Stomach smooth muscle (tissue), 2 donors: ENCODE measurements at regions not wholly inside any gene's neighbourhood (a gene's known extent, or its start where the extent isn't known, plus 50 kb on each side); places are given as distances from the start of the nearest gene placed in this dataset.

Experiments used
- H3K27ac ChIP-seq: one replicate; pipeline ENCODE4 v1.7.0; 2013; ENCODE audit warnings: mild to moderate bottlenecking, low read length, inconsistent platforms
- H3K27me3 ChIP-seq, 2 donors: one replicate each; pipeline ENCODE4 v1.7.0; 2013; ENCODE audit warnings: low read length in 2 of 2; ENCODE audit not compliant: insufficient read depth in 2 of 2, control insufficient read depth in 1 of 2
- H3K36me3 ChIP-seq, 2 donors: one replicate each; pipeline ENCODE4 v1.7.0; 2013; ENCODE audit warnings: low read length in 2 of 2; ENCODE audit not compliant: control insufficient read depth in 2 of 2, insufficient read depth in 2 of 2
- H3K4me1 ChIP-seq: one replicate; pipeline ENCODE4 v1.7.0; 2013; ENCODE audit warnings: low read length; ENCODE audit not compliant: control insufficient read depth, insufficient read depth
- H3K4me3 ChIP-seq, 2 donors: one replicate each; pipeline ENCODE4 v1.7.0; 2013; ENCODE audit warnings: low read length in 2 of 2
- H3K9ac ChIP-seq, 2 donors: one replicate each; pipeline ENCODE4 v1.7.0; 2013; ENCODE audit warnings: low read length in 2 of 2, mild to moderate bottlenecking in 1 of 2
- H3K9me3 ChIP-seq, 2 donors: one replicate each; pipeline ENCODE4 v1.7.0; 2013; ENCODE audit warnings: low read length in 2 of 2; ENCODE audit not compliant: control insufficient read depth in 2 of 2
- donor health status: healthy.
- donor health status: Pancreatic carcinoma.

DNA sequence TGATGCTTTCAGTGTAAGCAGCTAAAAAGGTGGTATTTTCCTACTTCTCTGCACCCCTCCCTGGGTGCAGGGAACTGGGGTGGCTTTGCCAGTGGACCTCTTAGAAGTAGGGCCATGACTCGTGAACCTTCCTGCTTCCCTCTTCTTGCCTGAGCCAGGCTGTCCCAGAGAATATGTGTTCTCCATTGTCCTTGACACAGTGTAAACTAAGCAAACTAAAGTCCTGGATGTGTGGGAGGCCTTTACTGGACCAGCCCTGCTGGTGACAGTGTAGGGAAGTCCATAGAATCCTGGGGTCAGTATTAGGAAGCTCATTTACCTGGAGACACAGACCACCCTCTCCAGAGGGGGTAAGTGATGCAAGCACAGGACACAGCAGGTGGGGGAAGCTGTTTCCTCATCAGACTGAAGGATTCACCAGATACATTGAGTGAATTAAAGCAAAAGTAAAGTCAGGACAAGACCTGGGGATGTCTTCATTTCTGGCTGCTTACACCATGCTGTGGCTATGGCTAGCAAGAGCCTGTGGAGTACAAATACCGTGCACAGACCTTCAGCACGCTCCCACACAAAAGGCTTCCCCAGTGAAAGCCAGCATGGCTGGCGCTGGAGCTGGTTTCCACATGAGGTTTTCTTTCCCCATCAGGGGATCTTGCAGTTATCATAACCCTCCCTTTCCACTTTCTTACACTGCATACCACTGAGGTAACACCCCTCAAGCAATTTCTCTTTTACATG lies 64.8 kb upstream of the LPP start:
- Histone ChIP-seq H3K36me3 (no peaks in the 10 kb centered on the region), H3K27me3 (peaks cover 0 to 3% of the 10 kb centered on the region in 2 donors), H3K9ac (no peak overlapping the region), H3K4me1 (peaks cover 9% of the 10 kb centered on the region), H3K27ac (no peak overlapping the region), H3K4me3 (no peak overlapping the region), H3K9me3 (peaks cover 0 to 2% of the 10 kb centered on the region in 2 donors)

DNA sequence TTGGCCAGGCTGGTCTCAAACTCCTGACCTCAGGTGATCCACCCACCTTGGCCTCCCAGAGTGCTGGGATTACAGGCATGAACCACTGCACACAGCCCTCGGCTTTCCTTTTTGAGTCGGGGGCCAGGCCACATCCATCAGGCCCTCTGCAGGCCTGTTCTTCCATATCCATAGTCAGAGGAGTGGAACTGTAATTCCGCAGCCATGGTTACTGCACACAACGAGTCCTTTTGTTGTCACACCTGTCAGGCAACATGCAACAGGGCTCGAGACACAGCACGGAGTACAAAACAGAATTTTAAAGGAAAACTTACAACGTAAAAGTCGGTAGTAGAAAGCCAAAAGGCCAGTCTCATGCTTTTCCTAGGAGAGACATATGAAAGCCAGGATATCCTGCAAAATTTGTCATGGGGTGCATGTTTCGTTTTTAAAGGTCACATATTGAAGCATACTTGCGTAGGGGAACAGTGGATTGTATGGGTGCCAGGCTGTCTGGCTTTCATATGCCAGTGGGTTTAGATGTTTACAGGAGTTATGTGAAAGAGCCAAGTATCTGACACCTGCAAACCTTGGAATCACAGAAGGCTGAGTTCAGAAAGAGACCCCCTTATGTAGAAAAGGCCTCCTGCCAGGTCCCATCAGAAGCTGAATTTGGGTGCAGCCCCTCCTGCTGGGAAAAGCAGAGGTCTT lies 63.2 kb upstream of the LPP start:
- H3K27me3 ChIP-seq = peaks cover 0 to 3% of the 10 kb centered on the region in 2 donors
- peak overlapping the region; percentile 46 for H3K27ac ChIP-seq
- H3K36me3 ChIP-seq = no peaks in the 10 kb centered on the region
- peak overlapping the region; percentile 29 to 49 for H3K4me3 ChIP-seq
- peaks cover 5% of the 10 kb centered on the region for H3K4me1 ChIP-seq
- H3K9ac ChIP-seq = peak overlapping the region in 1 of 2 donors; percentile 36
- H3K9me3 ChIP-seq = peaks cover 0 to 2% of the 10 kb centered on the region in 2 donors

DNA sequence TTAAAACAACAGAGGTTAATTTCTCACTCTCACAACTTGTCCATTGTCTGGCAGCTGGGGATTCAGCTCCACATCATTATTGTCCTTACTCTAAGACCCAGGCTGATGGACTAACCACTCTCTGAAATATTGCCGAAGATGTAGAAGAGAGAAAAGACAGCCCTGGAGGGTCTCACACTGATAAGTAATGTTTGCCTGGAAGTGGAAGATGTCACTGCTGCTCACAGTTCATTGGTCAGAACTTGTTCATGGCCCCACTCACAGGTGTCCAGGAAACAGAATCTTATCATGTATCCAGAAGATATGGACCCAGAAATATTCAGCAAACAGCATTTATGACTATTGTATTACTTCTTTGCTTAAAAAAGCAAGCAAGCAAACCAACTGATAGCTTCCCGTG lies 62.2 kb upstream of the LPP start:
- Histone ChIP-seq H3K36me3 (no peaks in the 10 kb centered on the region), H3K9ac (no peak overlapping the region), H3K4me1 (peaks cover 5% of the 10 kb centered on the region), H3K9me3 (peaks cover 0 to 2% of the 10 kb centered on the region in 2 donors), H3K27ac (peak overlapping the region; percentile 46), H3K27me3 (peaks cover 0 to 3% of the 10 kb centered on the region in 2 donors), H3K4me3 (no peak overlapping the region)

DNA sequence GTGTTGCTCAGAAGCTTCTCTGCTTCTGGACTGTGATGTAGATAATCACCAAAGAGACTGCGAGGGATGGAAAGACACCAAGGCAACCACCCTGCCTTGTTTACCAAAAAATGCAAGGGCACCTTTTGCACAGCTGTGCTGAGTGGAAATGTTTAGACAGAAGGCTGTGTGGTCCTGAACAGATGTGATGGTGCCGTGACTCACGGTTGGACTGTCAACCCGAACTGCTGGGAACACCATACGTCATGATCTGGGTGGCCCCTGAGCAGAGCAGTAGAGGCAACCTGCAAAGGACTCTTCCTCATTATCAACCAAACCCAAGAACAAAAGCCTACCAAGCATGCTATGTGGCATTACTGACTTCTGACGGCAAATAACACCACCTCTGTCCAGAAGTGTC lies 61.3 kb upstream of the LPP start:
- Histone ChIP-seq H3K27ac (no peak overlapping the region), H3K4me1 (peaks cover 5% of the 10 kb centered on the region), H3K36me3 (no peaks in the 10 kb centered on the region), H3K9ac (no peak overlapping the region), H3K27me3 (peaks cover 0 to 3% of the 10 kb centered on the region in 2 donors), H3K4me3 (no peak overlapping the region), H3K9me3 (peaks cover 0 to 2% of the 10 kb centered on the region in 2 donors)

DNA sequence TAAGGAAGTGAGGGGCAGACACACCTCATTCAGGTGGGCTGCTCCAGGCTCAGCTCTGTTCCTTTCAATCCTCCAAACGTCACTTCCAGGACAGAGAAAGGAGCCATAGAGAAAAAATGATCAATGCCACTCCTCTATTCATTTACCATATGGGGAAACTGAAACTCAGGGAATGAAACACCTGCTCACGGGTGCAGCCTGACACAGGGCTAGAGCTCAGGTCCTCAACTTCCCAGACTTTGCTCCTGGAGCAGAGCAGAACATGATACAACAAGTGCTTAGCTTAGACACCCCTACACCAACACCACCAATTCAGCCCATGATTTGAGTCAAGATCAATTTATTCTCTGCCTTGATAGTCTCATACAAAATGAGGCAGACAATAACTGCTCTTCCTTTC lies 58.5 kb upstream of the LPP start:
- Histone ChIP-seq H3K36me3 (no peaks in the 10 kb centered on the region), H3K27ac (no peak overlapping the region), H3K4me1 (peaks cover 5% of the 10 kb centered on the region), H3K9me3 (peaks cover 0 to 5% of the 10 kb centered on the region in 2 donors), H3K4me3 (no peak overlapping the region), H3K9ac (no peak overlapping the region), H3K27me3 (peaks cover 0 to 3% of the 10 kb centered on the region in 2 donors)

DNA sequence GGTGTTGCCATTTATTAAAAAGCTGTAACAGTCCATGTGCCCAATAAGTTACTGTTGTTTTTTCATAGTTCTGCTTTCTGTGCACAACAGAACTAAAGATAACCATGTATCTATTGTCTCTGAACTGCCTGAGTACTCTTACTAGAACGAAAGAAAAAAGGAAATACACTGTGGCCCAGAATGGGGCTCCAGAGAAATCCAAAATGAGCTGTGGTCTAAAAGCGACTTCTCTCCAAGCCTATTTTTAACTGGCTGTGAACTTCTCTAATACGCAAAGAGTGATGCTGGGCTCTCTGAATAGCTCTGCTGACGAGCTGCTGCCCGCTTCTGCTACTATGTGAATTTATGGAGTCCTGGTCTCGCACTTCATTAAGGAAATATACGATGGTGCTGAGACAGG lies 56.2 kb upstream of the LPP start:
- H3K27ac ChIP-seq = no peak overlapping the region
- no peaks in the 10 kb centered on the region for H3K4me1 ChIP-seq
- H3K36me3 ChIP-seq = no peaks in the 10 kb centered on the region
- H3K9ac ChIP-seq = no peak overlapping the region
- no peaks in the 10 kb centered on the region for H3K27me3 ChIP-seq
- no peak overlapping the region for H3K4me3 ChIP-seq
- H3K9me3 ChIP-seq = peaks cover 0 to 12% of the 10 kb centered on the region in 2 donors

DNA sequence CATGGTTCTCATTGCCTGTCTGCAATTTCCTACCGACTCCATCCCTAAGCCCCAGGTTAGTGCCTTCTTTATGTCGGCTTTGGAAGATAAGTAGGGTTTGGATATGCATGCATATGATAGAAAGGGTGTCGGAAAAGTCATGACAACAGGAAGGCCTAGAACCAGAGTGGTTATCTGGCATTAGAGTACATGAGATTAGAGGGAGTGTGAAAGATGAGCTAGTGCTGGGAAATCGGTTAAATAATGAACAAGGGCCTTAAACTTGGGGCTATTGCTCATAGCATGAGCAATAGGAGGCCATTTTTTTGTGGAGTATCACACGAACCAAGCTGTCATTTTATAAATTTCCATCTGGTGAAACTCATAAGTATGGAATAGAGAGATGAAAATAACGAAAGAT lies 54.0 kb upstream of the LPP start:
- Histone ChIP-seq H3K4me3 (no peak overlapping the region), H3K4me1 (no peaks in the 10 kb centered on the region), H3K9ac (no peak overlapping the region), H3K27ac (no peak overlapping the region), H3K36me3 (no peaks in the 10 kb centered on the region), H3K9me3 (peaks cover 0 to 10% of the 10 kb centered on the region in 2 donors), H3K27me3 (no peaks in the 10 kb centered on the region)

DNA sequence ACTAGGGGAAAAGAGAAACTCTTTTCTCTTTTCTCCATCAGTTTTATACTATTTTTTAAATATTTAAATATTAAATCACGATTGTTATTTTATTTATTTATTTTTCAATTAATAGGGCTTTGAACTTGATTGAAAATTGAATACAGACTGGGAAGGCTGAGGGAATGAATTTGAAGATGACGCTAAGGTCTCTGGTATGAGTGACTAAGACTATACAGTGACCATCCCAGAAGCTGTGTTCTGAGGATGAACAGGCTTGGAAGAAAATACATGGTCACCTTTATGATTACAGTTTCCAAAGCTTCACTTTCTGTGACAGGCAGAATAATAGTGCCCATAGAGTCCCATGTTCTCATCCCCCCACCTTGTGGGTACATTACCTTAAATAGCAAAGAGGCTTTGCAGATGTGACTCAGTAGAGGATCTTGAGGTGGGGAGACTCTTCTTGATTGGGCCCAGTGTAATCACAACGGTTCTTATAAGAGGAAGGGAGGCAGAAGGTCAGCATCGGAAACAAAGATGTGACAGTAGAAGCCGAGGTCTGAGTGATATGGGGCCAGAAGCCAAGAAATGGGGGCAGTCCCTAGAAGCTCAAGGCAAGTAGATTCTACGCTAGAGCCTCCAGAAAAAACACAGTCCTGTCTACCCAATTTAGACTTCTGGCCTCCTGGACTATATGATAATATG lies 51.0 kb upstream of the LPP start:
- H3K4me3 ChIP-seq = no peak overlapping the region
- no peaks in the 10 kb centered on the region for H3K4me1 ChIP-seq
- H3K36me3 ChIP-seq = no peaks in the 10 kb centered on the region
- no peak overlapping the region for H3K9ac ChIP-seq
- no peaks in the 10 kb centered on the region for H3K27me3 ChIP-seq
- no peak overlapping the region for H3K27ac ChIP-seq
- H3K9me3 ChIP-seq = peaks cover 0 to 10% of the 10 kb centered on the region in 2 donors

DNA sequence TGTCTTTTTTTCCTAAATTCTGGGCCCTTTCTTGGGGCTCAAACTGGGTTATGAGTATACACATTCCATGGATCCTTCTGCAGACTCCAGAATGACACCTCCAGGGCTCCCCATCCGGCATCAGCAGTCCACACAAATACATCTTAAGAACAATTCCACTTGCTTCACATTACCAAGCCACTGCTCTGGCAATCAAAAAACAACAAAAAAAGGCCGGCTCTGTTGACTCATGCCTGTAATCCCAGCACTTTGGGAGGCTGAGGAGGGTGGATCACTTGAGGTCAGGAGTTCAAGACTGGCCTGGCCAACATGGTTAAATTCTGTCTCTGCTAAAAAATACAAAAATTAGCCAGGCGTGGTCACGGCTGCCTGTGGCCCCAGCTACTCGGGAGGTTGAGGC lies 49.9 kb upstream of the LPP start:
- no peaks in the 10 kb centered on the region for H3K27me3 ChIP-seq
- no peak overlapping the region for H3K9ac ChIP-seq
- no peaks in the 10 kb centered on the region for H3K36me3 ChIP-seq
- no peaks in the 10 kb centered on the region for H3K4me1 ChIP-seq
- H3K27ac ChIP-seq = no peak overlapping the region
- H3K9me3 ChIP-seq = peaks cover 0 to 10% of the 10 kb centered on the region in 2 donors
- no peak overlapping the region for H3K4me3 ChIP-seq
